ENCODE measurements at regions not wholly inside any gene's neighbourhood (a gene's known extent, or its start where the extent isn't known, plus 50 kb on each side); places are given as distances from the start of the nearest gene placed in this dataset.
"Not testable (repeated sequence)": the region's sequence is repeated elsewhere in the genome, so short reads cannot be mapped to it uniquely, and the experiment has no call there.

DNA sequence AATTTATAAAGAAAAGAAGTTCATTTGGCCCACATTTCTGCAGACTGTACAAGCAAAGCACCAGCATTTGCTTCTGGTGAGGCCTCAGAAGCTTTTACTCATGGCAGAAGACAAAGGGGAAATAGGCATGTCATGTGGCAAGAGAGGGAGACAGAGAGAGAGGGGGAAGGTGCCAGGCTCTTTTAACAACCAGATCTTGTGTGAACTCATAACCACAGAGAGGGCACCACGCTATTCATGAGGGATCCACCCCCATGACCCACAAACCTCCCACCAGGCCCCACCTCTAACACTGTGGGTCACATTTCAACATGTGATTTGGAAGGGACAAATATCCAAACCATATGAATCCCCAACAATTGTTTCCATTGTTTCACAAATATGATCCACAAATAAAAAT is 467.9 kb downstream of the SIPA1L2 start (continued):
- TF ChIP-seq ETS2 (tag; IDR thresholded peaks at IDR 0.05; ENCODE audit: borderline replicate concordance, poor library complexity, severe bottlenecking) (no peak), ZNF121 (CRISPR knock-in tag; conservative IDR thresholded peaks at IDR 0.05) (no peak)
- TF ChIP-seq, protein P1, sequence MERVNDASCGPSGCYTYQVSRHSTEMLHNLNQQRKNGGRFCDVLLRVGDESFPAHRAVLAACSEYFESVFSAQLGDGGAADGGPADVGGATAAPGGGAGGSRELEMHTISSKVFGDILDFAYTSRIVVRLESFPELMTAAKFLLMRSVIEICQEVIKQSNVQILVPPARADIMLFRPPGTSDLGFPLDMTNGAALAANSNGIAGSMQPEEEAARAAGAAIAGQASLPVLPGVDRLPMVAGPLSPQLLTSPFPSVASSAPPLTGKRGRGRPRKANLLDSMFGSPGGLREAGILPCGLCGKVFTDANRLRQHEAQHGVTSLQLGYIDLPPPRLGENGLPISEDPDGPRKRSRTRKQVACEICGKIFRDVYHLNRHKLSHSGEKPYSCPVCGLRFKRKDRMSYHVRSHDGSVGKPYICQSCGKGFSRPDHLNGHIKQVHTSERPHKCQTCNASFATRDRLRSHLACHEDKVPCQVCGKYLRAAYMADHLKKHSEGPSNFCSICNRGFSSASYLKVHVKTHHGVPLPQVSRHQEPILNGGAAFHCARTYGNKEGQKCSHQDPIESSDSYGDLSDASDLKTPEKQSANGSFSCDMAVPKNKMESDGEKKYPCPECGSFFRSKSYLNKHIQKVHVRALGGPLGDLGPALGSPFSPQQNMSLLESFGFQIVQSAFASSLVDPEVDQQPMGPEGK (CRISPR knock-in tag; IDR thresholded peaks at IDR 0.05; ENCODE audit: borderline replicate concordance), result no peak

DNA sequence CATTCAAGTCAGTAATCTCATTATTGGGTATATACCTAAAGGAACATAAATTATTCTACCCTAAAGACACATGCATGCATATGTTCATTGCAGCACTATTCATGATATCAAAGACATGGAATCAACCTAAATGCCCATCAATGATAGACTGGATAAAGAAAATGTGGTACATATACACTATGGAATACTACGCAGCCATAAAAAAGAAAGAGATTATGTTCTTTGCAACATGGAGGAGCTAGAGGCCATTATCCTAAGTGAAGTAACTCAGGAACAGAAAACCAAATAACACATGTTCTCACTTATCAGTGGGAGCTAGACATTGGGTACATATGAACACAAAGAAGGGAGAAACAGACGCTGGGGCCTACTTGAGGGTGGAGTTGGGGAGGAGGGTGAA is 471.4 kb downstream of the SIPA1L2 start:
- H3K9me1 ChIP-seq (ENCODE audit: control insufficient read depth, insufficient read depth, low read length); H3K4me1 ChIP-seq (replicated peaks in 1 of 2; ENCODE audit: control insufficient read depth in 2 of 2, insufficient read depth in 2 of 2, low read length in 2 of 2); CTCF ChIA-PET (ENCODE audit: low intra/inter-chr PET ratio); ATAC-seq; H3K9ac ChIP-seq (ENCODE audit: insufficient read depth in 1 of 2, low read depth in 2 of 2, low read length in 2 of 2); DNase-seq (ENCODE audit: extremely low read depth in 1 of 4, low spot score in 3 of 4); H3K27me3 ChIP-seq (ENCODE audit: control insufficient read depth in 2 of 2, insufficient read depth in 2 of 2, low read length in 2 of 2); intact Hi-C loops (cut with micrococcal nuclease); in situ Hi-C loops (cut with MboI); POLR2A ChIA-PET; H3K27ac ChIP-seq (ENCODE audit: extremely low read depth, low read depth, low read length); H3K9me3 ChIP-seq (replicated peaks; ENCODE audit: control insufficient read depth, insufficient read depth, low read depth, low read length); H2AFZ ChIP-seq (ENCODE audit: low read depth, low read length); H3K36me3 ChIP-seq (ENCODE audit: control insufficient read depth, insufficient read depth, low read length); H3K4me2 ChIP-seq (ENCODE audit: insufficient read depth, low read length); BruUV-seq (replicated peaks); H4K20me1 ChIP-seq (replicated peaks; ENCODE audit: control insufficient read depth, insufficient read depth, low read length); FAIRE-seq; H3K79me2 ChIP-seq (ENCODE audit: control insufficient read depth, insufficient read depth, low read length); H3K4me3 ChIP-seq: not testable (repeated sequence)
- WGBS (ENCODE audit: insufficient coverage, low coverage, missing lambda C conversion rate), result 8% methylated on average over 2 of the region's 2 CpGs

Data from K562 (cell line).